Stomach (tissue), 8 donors: ENCODE measurements at regions not wholly inside any gene's neighbourhood (a gene's known extent, or its start where the extent isn't known, plus 50 kb on each side); places are given as distances from the start of the nearest gene placed in this dataset.
"Not testable (repeated sequence)": the region's sequence is repeated elsewhere in the genome, so short reads cannot be mapped to it uniquely, and the experiment has no call there.

ENCODE experiments used
- DNase-seq, 2 donors: peaks; one replicate each; pipeline versions ENCODE4 v3.0.0 to v3.0.0-alpha.2; 2013 to 2019
- H3K27ac ChIP-seq, 5 donors: fragments of 200-600 bp in 4 of 5; sonication (generic) in 4 of 5; one replicate each; pipeline ENCODE4 v1.5.1; 2013 to 2019; ENCODE audit warnings: mild to moderate bottlenecking in 1 of 5, moderate library complexity in 1 of 5
- H3K27me3 ChIP-seq, 3 donors: fragments of 200-600 bp; sonication (generic); one replicate each; pipeline ENCODE4 v1.5.1; 2017 to 2019; ENCODE audit warnings: mixed run types in 1 of 3
- H3K36me3 ChIP-seq, 4 donors: fragments of 200-600 bp; sonication (generic); 1 replicate in 3 of 4; 2 replicates in 1 of 4; pipeline ENCODE4 v1.5.1; 2016 to 2019
- H3K4me1 ChIP-seq, 4 donors: fragments of 200-600 bp; sonication (generic); one replicate each; pipeline ENCODE4 v1.5.1; 2016 to 2019
- H3K4me3 ChIP-seq, 4 donors: fragments of 200-600 bp; sonication (generic) in 3 of 4; one replicate each; pipeline ENCODE4 v1.5.1; 2016 to 2019; ENCODE audit warnings: mild to moderate bottlenecking in 1 of 4
- H3K9me3 ChIP-seq, 4 donors: fragments of 200-600 bp; sonication (generic); one replicate each; pipeline ENCODE4 v1.5.1; 2016 to 2019
- EP300 ChIP-seq: sonication (generic); formaldehyde crosslinking; IDR thresholded peaks from one replicate; pipeline ENCODE4 v1.6.1; 2017; ENCODE audit warnings: antibody characterized with exemption
- POLR2A ChIP-seq, 4 donors: fragments of 450-650 bp; IDR thresholded peaks; one replicate each; pipeline ENCODE4 v1.6.1; 2016; ENCODE audit warnings: antibody characterized with exemption in 4 of 4, control low read depth in 2 of 4, mild to moderate bottlenecking in 1 of 4, moderate library complexity in 1 of 4
- POLR2AphosphoS5 ChIP-seq, 3 donors: sonication (generic); formaldehyde crosslinking; IDR thresholded peaks; one replicate each; pipeline ENCODE4 v1.6.1; 2016; ENCODE audit warnings: antibody characterized with exemption in 3 of 3
- WGBS, 5 donors: extraction: QIAGEN DNeasy Blood & Tissue Kit in 3 of 5; methylation state at CpG; one replicate each; pipeline versions ENCODE4 v1.1.5 to v1.1.7; 2013 to 2018; 5-methylcytosine and 5-hydroxymethylcytosine counted together
- intact Hi-C: fragments of 100-400 bp; cut with DNase I; formaldehyde crosslinking; loops from one replicate; pipeline ENCODE4 v1.15.1; 2023; ENCODE audit warnings: low total_unique reads
- TF ChIP-seq, protein P1 (sequence below), 7 experiments: fragments of 450-650 bp in 4 of 7; fragments of 200-600 bp in 3 of 7; sonication (generic) in 3 of 7; IDR thresholded peaks; one replicate each; pipeline ENCODE4 v1.5.1; 2016 to 2019; ENCODE audit warnings: antibody characterized with exemption in 7 of 7, control low read depth in 2 of 7, mild to moderate bottlenecking in 1 of 7
- donor health status: healthy with polysubstance abuse.
- donor health status: Bipolar disorder and iron deficiency.
- donor health status: healthy.

DNA sequence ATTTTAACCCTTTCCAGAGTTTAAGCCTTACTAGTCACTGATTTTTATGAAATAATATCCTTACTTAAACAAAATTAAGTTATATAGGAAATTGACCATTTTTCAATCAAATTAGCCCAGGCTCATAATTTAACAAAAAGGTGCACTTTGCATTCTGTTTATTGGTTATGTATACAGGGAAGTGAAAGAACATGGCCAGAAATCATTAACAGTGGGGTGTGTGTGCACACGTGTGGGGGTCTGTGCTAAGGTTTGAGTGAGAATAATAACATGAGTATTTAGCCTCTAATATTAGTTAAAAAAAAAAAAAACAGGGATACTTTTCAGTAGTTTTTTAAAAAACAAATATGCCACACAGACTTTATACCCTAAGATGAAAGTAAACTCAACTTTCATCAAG, 510.5 kb upstream of the PFKP start:
- no peaks in the 10 kb centered on the region for H3K36me3 ChIP-seq
- H3K9me3 ChIP-seq = no peaks in the 10 kb centered on the region
- no peak for DNase-seq
- intact Hi-C loops = no loop called here
- WGBS, 5 donors = 68 to 79% (median 75%) methylated on average over 1 of the region's 1 CpG
- no peak for TF ChIP-seq POLR2A (IDR thresholded peaks at IDR 0.05)
- TF ChIP-seq, protein P1, sequence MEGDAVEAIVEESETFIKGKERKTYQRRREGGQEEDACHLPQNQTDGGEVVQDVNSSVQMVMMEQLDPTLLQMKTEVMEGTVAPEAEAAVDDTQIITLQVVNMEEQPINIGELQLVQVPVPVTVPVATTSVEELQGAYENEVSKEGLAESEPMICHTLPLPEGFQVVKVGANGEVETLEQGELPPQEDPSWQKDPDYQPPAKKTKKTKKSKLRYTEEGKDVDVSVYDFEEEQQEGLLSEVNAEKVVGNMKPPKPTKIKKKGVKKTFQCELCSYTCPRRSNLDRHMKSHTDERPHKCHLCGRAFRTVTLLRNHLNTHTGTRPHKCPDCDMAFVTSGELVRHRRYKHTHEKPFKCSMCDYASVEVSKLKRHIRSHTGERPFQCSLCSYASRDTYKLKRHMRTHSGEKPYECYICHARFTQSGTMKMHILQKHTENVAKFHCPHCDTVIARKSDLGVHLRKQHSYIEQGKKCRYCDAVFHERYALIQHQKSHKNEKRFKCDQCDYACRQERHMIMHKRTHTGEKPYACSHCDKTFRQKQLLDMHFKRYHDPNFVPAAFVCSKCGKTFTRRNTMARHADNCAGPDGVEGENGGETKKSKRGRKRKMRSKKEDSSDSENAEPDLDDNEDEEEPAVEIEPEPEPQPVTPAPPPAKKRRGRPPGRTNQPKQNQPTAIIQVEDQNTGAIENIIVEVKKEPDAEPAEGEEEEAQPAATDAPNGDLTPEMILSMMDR (IDR thresholded peaks at IDR 0.05) = no peak
- no peak for TF ChIP-seq POLR2AphosphoS5 (IDR thresholded peaks at IDR 0.05)
- TF ChIP-seq EP300 = no peak
- no peaks in the 10 kb centered on the region for H3K4me1 ChIP-seq
- no peak overlapping the region for H3K27ac ChIP-seq
- H3K4me3 ChIP-seq = no peak overlapping the region
- H3K27me3 ChIP-seq = no peaks in the 10 kb centered on the region

GRCh38 chr10:2548071-2548470, 519.3 kb upstream of the PFKP start:
- H3K27me3 ChIP-seq = no peaks in the 10 kb centered on the region
- intact Hi-C loops = no loop called here
- no peaks in the 10 kb centered on the region for H3K36me3 ChIP-seq
- no peak for DNase-seq
- H3K4me1 ChIP-seq = no peaks in the 10 kb centered on the region
- H3K27ac ChIP-seq = no peak overlapping the region
- no peak overlapping the region for H3K4me3 ChIP-seq
- no peaks in the 10 kb centered on the region for H3K9me3 ChIP-seq
- TF ChIP-seq, protein P1 (IDR thresholded peaks at IDR 0.05) = no peak
- TF ChIP-seq EP300 = no peak
- TF ChIP-seq POLR2A (IDR thresholded peaks at IDR 0.05) = no peak
- TF ChIP-seq POLR2AphosphoS5 (IDR thresholded peaks at IDR 0.05) = no peak

GRCh38 chr10:2547606-2548005, 519.7 kb upstream of the PFKP start:
- WGBS, 5 donors = 45 to 55% (median 50%) methylated on average over 4 of the region's 4 CpGs
- H3K4me3 ChIP-seq = no peak overlapping the region
- no peak for DNase-seq
- H3K27ac ChIP-seq = no peak overlapping the region
- H3K27me3 ChIP-seq = no peaks in the 10 kb centered on the region
- TF ChIP-seq EP300 = no peak
- no peak for TF ChIP-seq POLR2A (IDR thresholded peaks at IDR 0.05)
- TF ChIP-seq POLR2AphosphoS5 (IDR thresholded peaks at IDR 0.05) = no peak
- TF ChIP-seq, protein P1 (IDR thresholded peaks at IDR 0.05) = no peak
- no peaks in the 10 kb centered on the region for H3K9me3 ChIP-seq
- H3K36me3 ChIP-seq = no peaks in the 10 kb centered on the region
- intact Hi-C loops = no loop called here
- no peaks in the 10 kb centered on the region for H3K4me1 ChIP-seq

- WGBS, 5 donors = 85 to 92% (median 89%) methylated on average over 3 of the region's 3 CpGs
- intact Hi-C loops = not testable (repeated sequence)
These were observed 520.5 kb upstream of the PFKP start for GRCh38 chr10:2546894-2547293.

DNA sequence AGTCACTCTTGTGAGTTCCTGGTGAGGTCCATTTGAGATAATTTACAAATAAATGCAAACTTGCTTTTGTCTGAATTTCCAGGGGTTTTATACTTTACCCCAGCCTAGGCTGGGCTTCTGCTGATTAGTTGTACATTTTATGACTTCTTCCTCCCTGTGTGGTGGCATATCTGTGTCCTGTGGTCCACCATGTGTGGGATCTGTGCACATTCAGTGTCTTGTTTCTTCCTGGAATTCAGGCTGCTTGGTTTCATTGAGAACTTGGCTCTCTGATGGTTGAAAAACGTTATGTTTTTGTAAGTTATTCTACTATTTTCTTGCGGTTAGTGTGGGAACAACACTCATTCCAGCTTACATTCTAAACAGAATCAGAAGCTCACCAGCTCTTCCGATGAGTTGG, 523.4 kb upstream of the PFKP start:
- H3K27me3 ChIP-seq = no peaks in the 10 kb centered on the region
- 77 to 88% (median 84%) methylated on average over 3 of the region's 3 CpGs for WGBS, 5 donors
- H3K27ac ChIP-seq = no peak overlapping the region
- no peak for DNase-seq
- no peaks in the 10 kb centered on the region for H3K36me3 ChIP-seq
- H3K9me3 ChIP-seq = no peaks in the 10 kb centered on the region
- TF ChIP-seq EP300 = no peak
- TF ChIP-seq POLR2A (IDR thresholded peaks at IDR 0.05) = no peak
- TF ChIP-seq, protein P1 (IDR thresholded peaks at IDR 0.05) = no peak
- TF ChIP-seq POLR2AphosphoS5 (IDR thresholded peaks at IDR 0.05) = no peak
- intact Hi-C loops = no loop called here
- no peak overlapping the region for H3K4me3 ChIP-seq
- no peaks in the 10 kb centered on the region for H3K4me1 ChIP-seq

More at GRCh38 chr10:2546894-2547293, 520.5 kb upstream of the PFKP start:
- H3K27ac ChIP-seq, H3K4me1 ChIP-seq, H3K4me3 ChIP-seq, H3K36me3 ChIP-seq, H3K27me3 ChIP-seq, DNase-seq, H3K9me3 ChIP-seq: not testable (repeated sequence)
